GM23338 (cell line): ENCODE measurements at regions not wholly inside any gene's neighbourhood (a gene's known extent, or its start where the extent isn't known, plus 50 kb on each side); places are given as distances from the start of the nearest gene placed in this dataset.

Source experiments
- TF ChIP-seq, protein P1 (sequence below): IDR thresholded peaks from one replicate; pipeline ENCODE4 v1.6.1; 2018; ENCODE audit warnings: antibody characterized with exemption; ENCODE audit not compliant: unreplicated experiment
- TF ChIP-seq, protein P2 (sequence below), 2 experiments: fragments of 200-600 bp in 1 of 2; sonication (generic) in 1 of 2; conservative IDR thresholded peaks; 2 replicates each; pipeline versions ENCODE4 v1.5.1 to v1.6.1; 2016 to 2017; ENCODE audit warnings: antibody characterized with exemption in 2 of 2, low read depth in 2 of 2, mild to moderate bottlenecking in 2 of 2, moderate library complexity in 1 of 2

- TF ChIP-seq, protein P1, sequence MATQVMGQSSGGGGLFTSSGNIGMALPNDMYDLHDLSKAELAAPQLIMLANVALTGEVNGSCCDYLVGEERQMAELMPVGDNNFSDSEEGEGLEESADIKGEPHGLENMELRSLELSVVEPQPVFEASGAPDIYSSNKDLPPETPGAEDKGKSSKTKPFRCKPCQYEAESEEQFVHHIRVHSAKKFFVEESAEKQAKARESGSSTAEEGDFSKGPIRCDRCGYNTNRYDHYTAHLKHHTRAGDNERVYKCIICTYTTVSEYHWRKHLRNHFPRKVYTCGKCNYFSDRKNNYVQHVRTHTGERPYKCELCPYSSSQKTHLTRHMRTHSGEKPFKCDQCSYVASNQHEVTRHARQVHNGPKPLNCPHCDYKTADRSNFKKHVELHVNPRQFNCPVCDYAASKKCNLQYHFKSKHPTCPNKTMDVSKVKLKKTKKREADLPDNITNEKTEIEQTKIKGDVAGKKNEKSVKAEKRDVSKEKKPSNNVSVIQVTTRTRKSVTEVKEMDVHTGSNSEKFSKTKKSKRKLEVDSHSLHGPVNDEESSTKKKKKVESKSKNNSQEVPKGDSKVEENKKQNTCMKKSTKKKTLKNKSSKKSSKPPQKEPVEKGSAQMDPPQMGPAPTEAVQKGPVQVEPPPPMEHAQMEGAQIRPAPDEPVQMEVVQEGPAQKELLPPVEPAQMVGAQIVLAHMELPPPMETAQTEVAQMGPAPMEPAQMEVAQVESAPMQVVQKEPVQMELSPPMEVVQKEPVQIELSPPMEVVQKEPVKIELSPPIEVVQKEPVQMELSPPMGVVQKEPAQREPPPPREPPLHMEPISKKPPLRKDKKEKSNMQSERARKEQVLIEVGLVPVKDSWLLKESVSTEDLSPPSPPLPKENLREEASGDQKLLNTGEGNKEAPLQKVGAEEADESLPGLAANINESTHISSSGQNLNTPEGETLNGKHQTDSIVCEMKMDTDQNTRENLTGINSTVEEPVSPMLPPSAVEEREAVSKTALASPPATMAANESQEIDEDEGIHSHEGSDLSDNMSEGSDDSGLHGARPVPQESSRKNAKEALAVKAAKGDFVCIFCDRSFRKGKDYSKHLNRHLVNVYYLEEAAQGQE: no peak
- TF ChIP-seq, protein P2, sequence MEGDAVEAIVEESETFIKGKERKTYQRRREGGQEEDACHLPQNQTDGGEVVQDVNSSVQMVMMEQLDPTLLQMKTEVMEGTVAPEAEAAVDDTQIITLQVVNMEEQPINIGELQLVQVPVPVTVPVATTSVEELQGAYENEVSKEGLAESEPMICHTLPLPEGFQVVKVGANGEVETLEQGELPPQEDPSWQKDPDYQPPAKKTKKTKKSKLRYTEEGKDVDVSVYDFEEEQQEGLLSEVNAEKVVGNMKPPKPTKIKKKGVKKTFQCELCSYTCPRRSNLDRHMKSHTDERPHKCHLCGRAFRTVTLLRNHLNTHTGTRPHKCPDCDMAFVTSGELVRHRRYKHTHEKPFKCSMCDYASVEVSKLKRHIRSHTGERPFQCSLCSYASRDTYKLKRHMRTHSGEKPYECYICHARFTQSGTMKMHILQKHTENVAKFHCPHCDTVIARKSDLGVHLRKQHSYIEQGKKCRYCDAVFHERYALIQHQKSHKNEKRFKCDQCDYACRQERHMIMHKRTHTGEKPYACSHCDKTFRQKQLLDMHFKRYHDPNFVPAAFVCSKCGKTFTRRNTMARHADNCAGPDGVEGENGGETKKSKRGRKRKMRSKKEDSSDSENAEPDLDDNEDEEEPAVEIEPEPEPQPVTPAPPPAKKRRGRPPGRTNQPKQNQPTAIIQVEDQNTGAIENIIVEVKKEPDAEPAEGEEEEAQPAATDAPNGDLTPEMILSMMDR (conservative IDR thresholded peaks at IDR 0.05; ENCODE audit: low read depth in 2 of 2): no peak
Measured at GRCh38 chr6:166830185-166830890, 126.0 kb downstream of the RNASET2 start.
